T1000 (cell line): ENCODE measurements at regions not wholly inside any gene's neighbourhood (a gene's known extent, or its start where the extent isn't known, plus 50 kb on each side); places are given as distances from the start of the nearest gene placed in this dataset.

Experiments used
- DNase-seq: peaks from one replicate; lab custom pipeline; 2025; ENCODE audit warnings: mixed read lengths; lab: John Stamatoyannopoulos, UW

- DNase-seq = no peak
These were observed 356.3 kb downstream of the PLPP3 start for GRCh38 chr1:56222914-56223540.

GRCh38 chr1:56220021-56220420, 359.3 kb downstream of the PLPP3 start:
- DNase-seq = no peak

GRCh38 chr1:56218023-56218422, 361.3 kb downstream of the PLPP3 start:
- DNase-seq = no peak

- DNase-seq = no peak
These were observed 363.1 kb downstream of the PLPP3 start for GRCh38 chr1:56216218-56216617.

GRCh38 chr1:56215771-56216170, 363.6 kb downstream of the PLPP3 start:
- no peak for DNase-seq

GRCh38 chr1:56215086-56215485, 364.3 kb downstream of the PLPP3 start:
- DNase-seq = no peak

- no peak for DNase-seq
These were observed 366.3 kb downstream of the PLPP3 start for GRCh38 chr1:56213068-56213467.

- no peak for DNase-seq
These were observed 367.2 kb downstream of the PLPP3 start for GRCh38 chr1:56212143-56212542.

GRCh38 chr1:56206391-56206790, 373.0 kb downstream of the PLPP3 start:
- DNase-seq = no peak

- no peak for DNase-seq
These were observed 375.2 kb downstream of the PLPP3 start for GRCh38 chr1:56204206-56204605.

GRCh38 chr1:56202796-56203492, 376.4 kb downstream of the PLPP3 start:
- DNase-seq = no peak

GRCh38 chr1:56202186-56202585, 377.2 kb downstream of the PLPP3 start:
- DNase-seq = no peak

GRCh38 chr1:56200896-56201295, 378.5 kb downstream of the PLPP3 start:
- DNase-seq = no peak

- peak; percentile 22 for DNase-seq
These were observed 378.9 kb downstream of the PLPP3 start for GRCh38 chr1:56200442-56200841.

- DNase-seq = no peak
These were observed 379.4 kb downstream of the PLPP3 start for GRCh38 chr1:56199956-56200355.

- no peak for DNase-seq
These were observed 380.3 kb downstream of the PLPP3 start for GRCh38 chr1:56199061-56199460.

- DNase-seq = no peak
These were observed 381.4 kb downstream of the PLPP3 start for GRCh38 chr1:56197946-56198345.

- no peak for DNase-seq
These were observed 382.5 kb downstream of the PLPP3 start for GRCh38 chr1:56196839-56197238.

- no peak for DNase-seq
These were observed 384.6 kb downstream of the PLPP3 start for GRCh38 chr1:56194701-56195300.

GRCh38 chr1:56193656-56194055, 385.7 kb downstream of the PLPP3 start:
- no peak for DNase-seq

GRCh38 chr1:56191369-56191768, 388.0 kb downstream of the PLPP3 start:
- no peak for DNase-seq

- DNase-seq = no peak
These were observed 388.5 kb downstream of the PLPP3 start for GRCh38 chr1:56190806-56191365.
